ENCODE measurements at regions not wholly inside any gene's neighbourhood (a gene's known extent, or its start where the extent isn't known, plus 50 kb on each side); places are given as distances from the start of the nearest gene placed in this dataset.

DNA sequence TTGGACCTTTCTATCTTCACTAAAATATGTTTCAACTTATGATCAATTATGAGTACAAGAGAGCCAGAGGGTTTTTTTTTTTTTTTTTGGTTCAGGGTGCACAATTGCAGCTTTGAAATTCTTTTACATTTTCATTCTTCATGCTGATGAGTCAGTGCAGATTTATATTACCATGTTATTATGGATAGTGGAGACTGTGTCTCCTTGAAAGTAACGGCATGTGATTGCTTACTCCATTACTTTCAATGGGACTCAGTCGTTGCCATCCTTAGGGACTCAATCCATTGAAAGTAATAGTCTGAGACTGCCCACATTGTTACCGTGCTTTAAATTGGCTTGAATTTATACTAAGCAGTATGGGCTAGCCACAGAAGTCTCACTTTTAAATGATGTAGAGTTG lies 286.5 kb upstream of the FANCL start:
- Histone ChIP-seq H3K4me2 (ENCODE audit: low read length) (no peak overlapping the region), H3K27ac (ENCODE audit: low read depth, low read length, poor library complexity, severe bottlenecking) (no peak overlapping the region), H3K27me3 (ENCODE audit: insufficient read depth, low read length) (no peaks in the 10 kb centered on the region), H3K9me2 (ENCODE audit: low read depth, low read length) (no peaks in the 10 kb centered on the region), H3F3A (ENCODE audit: insufficient read depth, low read length) (no peaks in the 10 kb centered on the region), H3K9me3 (ENCODE audit: low read length) (no peaks in the 10 kb centered on the region), H4K20me1 (ENCODE audit: insufficient read depth, low read length) (no peaks in the 10 kb centered on the region), H3K4me1 (ENCODE audit: insufficient read depth, low read length, severe bottlenecking) (no peaks in the 10 kb centered on the region), H3K9ac (ENCODE audit: low read length) (no peak overlapping the region), H3K36me3 (ENCODE audit: insufficient read depth, low read length) (no peaks in the 10 kb centered on the region), H2AFZ (ENCODE audit: low read length) (no peak overlapping the region), H3K79me2 (ENCODE audit: insufficient read depth, low read length) (no peaks in the 10 kb centered on the region), H3K4me3 (ENCODE audit: low read depth, low read length, poor library complexity, severe bottlenecking) (no peak overlapping the region)
- TF ChIP-seq CTCF (IDR thresholded peaks at IDR 0.05; ENCODE audit: low read length): no peak
- no peak for TF ChIP-seq EZH2 (IDR thresholded peaks at IDR 0.05; ENCODE audit: borderline replicate concordance, low read length)

DNA sequence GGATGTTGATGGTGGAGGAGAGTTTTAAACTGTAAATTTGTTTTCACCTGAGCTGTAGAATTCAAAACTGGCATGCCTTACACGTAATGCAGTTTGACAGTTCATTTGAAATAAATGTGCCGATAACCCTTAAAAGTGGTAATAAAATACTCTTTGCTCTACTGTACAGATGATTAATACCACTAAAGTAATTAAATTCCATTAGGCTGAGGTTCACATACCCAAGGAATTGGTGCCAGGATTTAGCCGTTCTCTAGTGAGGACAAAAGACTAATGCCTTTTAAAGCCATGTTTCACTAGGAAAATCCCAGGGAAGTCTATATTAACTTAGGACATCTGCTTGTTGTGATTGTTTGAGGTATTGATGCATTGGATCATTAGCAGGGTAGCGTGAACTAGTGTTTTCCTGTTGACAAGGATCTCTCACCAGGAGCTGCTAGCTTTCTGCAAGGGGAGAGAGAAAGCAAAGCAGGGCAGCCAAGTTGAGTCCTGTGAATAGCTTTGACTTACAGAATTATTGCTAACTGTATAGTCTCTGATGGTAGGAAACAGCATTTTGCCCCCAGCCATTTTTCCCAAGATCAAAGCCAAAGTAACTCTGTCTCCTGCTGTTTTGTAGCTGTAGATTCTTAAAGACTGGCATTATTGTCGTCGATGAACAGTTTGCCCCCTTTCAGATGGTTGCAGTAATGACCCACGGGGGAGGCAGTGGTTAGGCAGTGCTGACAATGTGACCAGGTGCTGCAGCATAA lies 280.9 kb upstream of the FANCL start:
- TF ChIP-seq EZH2 (IDR thresholded peaks at IDR 0.05; ENCODE audit: borderline replicate concordance, low read length): no peak
- TF ChIP-seq CTCF (IDR thresholded peaks at IDR 0.05; ENCODE audit: low read length): no peak
- Histone ChIP-seq H3F3A (ENCODE audit: insufficient read depth, low read length) (no peaks in the 10 kb centered on the region), H2AFZ (ENCODE audit: low read length) (no peak overlapping the region), H3K9ac (ENCODE audit: low read length) (no peak overlapping the region), H3K9me2 (ENCODE audit: low read depth, low read length) (no peaks in the 10 kb centered on the region), H4K20me1 (ENCODE audit: insufficient read depth, low read length) (no peaks in the 10 kb centered on the region), H3K79me2 (ENCODE audit: insufficient read depth, low read length) (no peaks in the 10 kb centered on the region), H3K9me3 (ENCODE audit: low read length) (no peaks in the 10 kb centered on the region), H3K4me1 (ENCODE audit: insufficient read depth, low read length, severe bottlenecking) (no peaks in the 10 kb centered on the region), H3K4me2 (ENCODE audit: low read length) (no peak overlapping the region), H3K27ac (ENCODE audit: low read depth, low read length, poor library complexity, severe bottlenecking) (no peak overlapping the region), H3K27me3 (ENCODE audit: insufficient read depth, low read length) (no peaks in the 10 kb centered on the region), H3K36me3 (ENCODE audit: insufficient read depth, low read length) (no peaks in the 10 kb centered on the region), H3K4me3 (ENCODE audit: low read depth, low read length, poor library complexity, severe bottlenecking) (no peak overlapping the region)

GRCh38 chr2:58520903-58521302 lies 279.8 kb upstream of the FANCL start:
- no peak overlapping the region for H3K27ac ChIP-seq (ENCODE audit: low read depth, low read length, poor library complexity, severe bottlenecking)
- H3F3A ChIP-seq (ENCODE audit: insufficient read depth, low read length): no peaks in the 10 kb centered on the region
- H3K4me3 ChIP-seq (ENCODE audit: low read depth, low read length, poor library complexity, severe bottlenecking): no peak overlapping the region
- H3K27me3 ChIP-seq (ENCODE audit: insufficient read depth, low read length): no peaks in the 10 kb centered on the region
- H3K4me2 ChIP-seq (ENCODE audit: low read length): no peak overlapping the region
- TF ChIP-seq CTCF (IDR thresholded peaks at IDR 0.05; ENCODE audit: low read length): no peak
- no peak for TF ChIP-seq EZH2 (IDR thresholded peaks at IDR 0.05; ENCODE audit: borderline replicate concordance, low read length)
- H4K20me1 ChIP-seq (ENCODE audit: insufficient read depth, low read length): no peaks in the 10 kb centered on the region
- H3K36me3 ChIP-seq (ENCODE audit: insufficient read depth, low read length): no peaks in the 10 kb centered on the region
- H3K9me3 ChIP-seq (ENCODE audit: low read length): no peaks in the 10 kb centered on the region
- H3K4me1 ChIP-seq (ENCODE audit: insufficient read depth, low read length, severe bottlenecking): no peaks in the 10 kb centered on the region
- H3K9me2 ChIP-seq (ENCODE audit: low read depth, low read length): no peaks in the 10 kb centered on the region
- no peaks in the 10 kb centered on the region for H3K79me2 ChIP-seq (ENCODE audit: insufficient read depth, low read length)
- no peak overlapping the region for H3K9ac ChIP-seq (ENCODE audit: low read length)
- no peak overlapping the region for H2AFZ ChIP-seq (ENCODE audit: low read length)

Data from OCI-LY1 (cell line).